ENCODE measurements at regions not wholly inside any gene's neighbourhood (a gene's known extent, or its start where the extent isn't known, plus 50 kb on each side); places are given as distances from the start of the nearest gene placed in this dataset.

DNA sequence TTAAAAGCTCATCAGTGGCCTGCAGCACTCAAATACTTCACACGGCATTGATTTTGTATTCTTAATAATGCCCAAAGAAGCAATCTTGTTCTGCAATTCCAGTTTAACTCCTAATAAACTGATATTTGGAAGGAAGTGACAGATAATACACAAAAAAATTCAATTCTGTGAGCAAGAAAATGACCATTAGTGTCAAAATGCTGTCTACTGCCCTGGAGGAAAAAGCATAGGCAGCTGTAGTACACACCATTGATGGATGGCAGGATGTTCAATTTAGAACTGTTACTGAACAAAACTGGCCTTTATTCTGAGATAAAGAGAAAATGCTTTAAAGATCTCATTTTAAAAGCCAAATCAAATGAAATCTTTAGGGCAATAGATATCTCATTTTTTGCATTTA lies 251.3 kb upstream of the FMN2 start:
- TF ChIP-seq POLR2AphosphoS5 (IDR thresholded peaks at IDR 0.05; ENCODE audit: borderline replicate concordance, low read depth, low read length) (no peak), EZH2 (IDR thresholded peaks at IDR 0.05) (no peak)

Data from SK-N-MC (cell line).